Stimulated activated CD4-positive, alpha-beta T cell treated with anti-CD3 and anti-CD28 coated beads, TNF-alpha, amount 100 ng/mL, for 24 hours (primary cell): ENCODE measurements at regions not wholly inside any gene's neighbourhood (a gene's known extent, or its start where the extent isn't known, plus 50 kb on each side); places are given as distances from the start of the nearest gene placed in this dataset.

Experiments used
- DNase-seq, 3 experiments: peaks; one replicate each; pipeline ENCODE4 v3.0.0-alpha.2; 2020; ENCODE audit warnings: low read depth in 3 of 3

GRCh38 chr7:85573844-85574243 is 387.0 kb upstream of the SEMA3D start:
- no peak for DNase-seq

DNA sequence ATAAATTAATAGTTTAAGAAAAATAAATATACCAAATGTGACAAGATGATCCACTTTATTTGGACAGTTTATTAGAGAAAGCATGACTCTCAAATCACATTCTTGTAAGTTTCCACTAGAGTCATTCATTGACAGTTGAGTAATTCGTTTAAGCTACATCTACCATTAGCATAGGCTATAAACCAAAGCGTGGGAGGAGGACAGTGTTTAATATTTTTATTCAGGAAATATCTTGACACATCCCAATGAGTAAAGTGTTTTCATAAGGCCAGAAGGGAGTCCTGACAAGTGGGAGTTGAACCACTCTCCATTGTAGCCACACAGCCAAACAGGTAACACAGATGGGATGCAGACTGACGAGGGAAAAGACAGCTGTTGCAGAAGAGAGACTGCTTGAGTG is 386.5 kb upstream of the SEMA3D start:
- DNase-seq = no peak

- DNase-seq = no peak
Measured at GRCh38 chr7:85570898-85571297, 384.0 kb upstream of the SEMA3D start.

- DNase-seq = no peak
Measured at GRCh38 chr7:85567983-85568382, 381.1 kb upstream of the SEMA3D start.

- no peak for DNase-seq
Measured at GRCh38 chr7:85566095-85566794, 379.4 kb upstream of the SEMA3D start.

- DNase-seq = no peak
Measured at GRCh38 chr7:85565276-85565675, 378.4 kb upstream of the SEMA3D start.

DNA sequence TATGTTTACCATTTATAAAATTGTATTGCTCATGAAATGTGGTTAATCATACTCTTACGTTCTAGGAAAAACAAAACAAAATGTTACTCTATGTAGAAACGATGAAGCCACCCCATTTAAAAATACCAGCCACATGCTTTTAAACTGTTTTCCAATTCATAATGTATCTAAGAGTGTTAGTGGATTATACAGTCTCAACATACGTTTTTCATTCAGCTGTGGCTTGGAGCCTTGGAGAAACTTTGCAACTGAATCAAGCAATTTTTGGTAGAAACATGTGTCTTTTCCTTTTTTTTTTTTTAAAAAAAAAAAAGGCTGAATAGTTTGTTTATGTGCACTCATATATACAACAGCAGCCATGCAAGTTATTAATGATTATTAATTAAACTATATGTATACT is 378.0 kb upstream of the SEMA3D start:
- no peak for DNase-seq

DNA sequence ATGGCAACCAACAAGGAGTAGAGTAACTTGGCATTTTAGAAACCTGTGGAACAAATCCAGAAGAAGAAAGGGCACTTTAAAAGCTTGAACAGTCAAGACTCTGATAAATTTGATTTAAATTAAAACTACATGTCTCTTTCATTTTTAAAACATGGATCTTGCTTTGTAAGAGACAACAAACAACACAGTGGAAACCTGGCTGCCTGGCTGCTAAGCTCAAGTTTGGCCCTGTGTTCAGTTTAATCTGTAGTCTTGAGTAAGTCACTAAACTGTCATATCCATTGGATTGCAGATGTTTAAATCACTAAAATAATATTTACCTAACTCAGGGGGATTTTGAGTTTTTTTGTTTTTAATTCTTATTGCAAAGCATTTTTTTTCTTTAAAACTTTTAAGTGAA is 374.9 kb upstream of the SEMA3D start:
- no peak for DNase-seq

- DNase-seq = no peak
Measured at GRCh38 chr7:85554236-85555178, 367.7 kb upstream of the SEMA3D start.

DNA sequence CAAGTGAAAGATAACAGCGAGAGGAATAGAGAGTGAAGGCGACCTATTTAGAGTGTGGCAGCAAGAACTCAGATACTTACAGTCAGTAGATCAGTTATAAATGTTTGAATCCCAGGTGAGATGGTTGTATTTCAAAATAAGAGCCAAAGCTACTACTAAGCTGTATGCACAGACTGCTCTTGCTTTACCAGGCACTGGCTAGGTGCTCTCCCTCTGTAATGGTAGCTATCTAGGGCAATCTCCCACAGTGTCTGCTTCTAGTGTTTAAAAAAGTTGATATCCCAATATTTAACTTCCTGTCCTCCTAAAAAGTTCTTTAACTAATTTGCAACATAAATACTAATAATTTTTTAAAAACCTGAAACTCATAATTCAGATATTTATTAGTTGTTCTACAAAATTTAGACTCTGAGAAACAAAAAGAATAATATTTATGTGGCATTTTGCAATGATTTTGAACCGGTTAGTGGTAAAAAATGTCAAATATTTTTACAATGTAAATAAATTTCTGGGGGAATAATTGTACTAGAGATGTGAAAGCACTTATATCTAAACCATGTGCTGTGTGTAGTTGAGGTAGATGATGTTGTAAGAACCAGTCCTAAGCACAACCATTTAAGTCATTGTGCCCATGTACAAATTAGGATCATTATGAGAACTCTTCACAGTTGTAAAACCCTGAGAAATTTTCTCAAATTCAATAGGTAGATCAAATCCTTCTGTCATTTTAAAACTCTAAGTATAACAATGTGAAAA is 349.3 kb upstream of the SEMA3D start:
- DNase-seq = no peak

DNA sequence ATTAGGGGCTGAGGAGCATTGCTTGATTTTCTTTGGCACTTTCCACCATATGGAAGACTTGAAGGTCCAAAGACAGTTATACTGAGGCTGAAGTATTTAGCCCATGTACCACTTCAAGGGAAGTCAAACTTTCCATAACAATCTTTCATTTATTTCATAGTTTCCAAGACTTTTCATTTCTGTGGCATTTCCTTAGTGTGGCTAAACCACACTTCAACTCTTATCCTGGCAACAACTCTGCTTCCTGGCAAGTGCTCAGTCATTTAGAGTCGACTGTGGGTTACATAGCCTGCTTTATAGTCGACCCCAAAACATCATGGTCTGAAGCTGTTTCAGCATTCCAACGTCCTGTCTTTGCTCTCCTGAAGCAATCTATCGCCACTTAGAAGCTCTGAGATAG is 343.0 kb upstream of the SEMA3D start:
- no peak for DNase-seq

- no peak for DNase-seq
Measured at GRCh38 chr7:85529201-85529600, 342.3 kb upstream of the SEMA3D start.

GRCh38 chr7:85528581-85528980 is 341.7 kb upstream of the SEMA3D start:
- no peak for DNase-seq

DNA sequence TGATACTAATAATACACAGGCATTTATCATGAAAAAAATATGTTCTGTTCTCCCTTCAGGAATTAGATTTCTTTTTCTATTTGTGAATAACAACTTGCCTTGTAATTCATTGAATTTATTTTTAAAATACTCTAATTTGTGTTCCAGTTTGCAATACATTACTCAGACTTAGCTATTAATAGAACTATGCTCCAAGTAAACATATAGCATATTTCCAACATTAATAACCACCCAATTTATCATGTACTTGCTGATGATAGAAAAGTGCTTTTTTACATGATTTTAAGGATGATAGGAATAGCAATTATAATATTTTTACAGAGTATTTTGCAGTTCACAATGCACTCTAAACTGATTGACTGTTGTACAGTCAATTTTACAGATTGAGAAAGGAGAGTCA is 338.8 kb upstream of the SEMA3D start:
- DNase-seq = no peak

DNA sequence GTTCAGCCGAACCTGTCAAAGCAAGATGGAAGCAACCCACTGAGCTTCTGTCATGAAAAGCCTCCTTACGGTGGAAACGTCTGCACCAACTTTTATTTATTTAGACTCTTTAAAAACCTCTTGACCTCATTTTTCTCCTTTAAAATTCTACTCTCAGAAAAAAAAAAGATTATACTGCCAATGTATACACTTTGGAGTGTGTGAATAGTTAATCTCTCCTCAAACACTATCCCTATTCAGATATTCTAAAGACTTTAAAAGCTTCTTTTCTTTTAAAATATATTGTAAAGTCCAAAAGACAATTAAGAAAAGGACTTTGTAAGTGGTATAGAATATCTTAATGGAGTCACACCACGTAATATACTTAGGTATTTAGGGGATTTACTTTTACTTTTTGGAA is 335.2 kb upstream of the SEMA3D start:
- DNase-seq = no peak

- DNase-seq = no peak
Measured at GRCh38 chr7:85521108-85521694, 334.3 kb upstream of the SEMA3D start.

GRCh38 chr7:85520175-85520574 is 333.3 kb upstream of the SEMA3D start:
- no peak for DNase-seq

GRCh38 chr7:85516675-85517074 is 329.8 kb upstream of the SEMA3D start:
- no peak for DNase-seq

DNA sequence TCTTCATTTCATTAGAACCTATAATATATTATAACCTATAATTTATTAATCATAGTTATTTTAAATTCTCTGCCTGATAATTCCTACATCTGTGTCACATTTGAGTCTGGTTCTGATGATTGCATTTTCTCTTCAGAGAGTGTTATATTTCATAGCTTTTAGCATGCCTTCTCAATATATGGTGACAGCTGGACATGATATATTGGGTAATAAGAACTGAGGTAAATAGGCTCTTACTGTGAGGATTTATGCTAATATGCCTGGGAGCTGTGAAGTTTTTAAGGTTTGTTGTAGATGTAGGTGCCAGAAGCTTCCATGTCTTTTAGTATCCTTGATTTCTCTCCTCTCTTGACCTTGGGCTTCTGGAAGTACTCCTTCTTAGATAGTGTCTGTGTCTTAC is 325.9 kb upstream of the SEMA3D start:
- no peak for DNase-seq

GRCh38 chr7:85510287-85510686 is 323.4 kb upstream of the SEMA3D start:
- no peak for DNase-seq

- DNase-seq = no peak
Measured at GRCh38 chr7:85509476-85509875, 322.6 kb upstream of the SEMA3D start.
